Esophagus squamous epithelium (tissue), 4 donors: ENCODE measurements at regions not wholly inside any gene's neighbourhood (a gene's known extent, or its start where the extent isn't known, plus 50 kb on each side); places are given as distances from the start of the nearest gene placed in this dataset.

Experiments used
- CTCF ChIP-seq, 6 experiments: fragments of 450-650 bp in 4 of 6; fragments of 200-600 bp in 2 of 6; sonication (generic) in 2 of 6; IDR thresholded peaks; one replicate each; pipeline ENCODE4 v1.5.1; 2016 to 2019; ENCODE audit warnings: antibody characterized with exemption in 6 of 6, mild to moderate bottlenecking in 4 of 6, moderate library complexity in 4 of 6
- POLR2A ChIP-seq, 4 donors: fragments of 450-650 bp; IDR thresholded peaks; one replicate each; pipeline ENCODE4 v1.6.1; 2017; ENCODE audit warnings: antibody characterized with exemption in 4 of 4, mild to moderate bottlenecking in 4 of 4, moderate library complexity in 3 of 4

GRCh38 chr14:51525739-51526138, 126.0 kb upstream of the FRMD6 start:
- TF ChIP-seq CTCF (IDR thresholded peaks at IDR 0.05) (no peak), POLR2A (IDR thresholded peaks at IDR 0.05) (no peak)
